ENCODE measurements at regions not wholly inside any gene's neighbourhood (a gene's known extent, or its start where the extent isn't known, plus 50 kb on each side); places are given as distances from the start of the nearest gene placed in this dataset.

DNA sequence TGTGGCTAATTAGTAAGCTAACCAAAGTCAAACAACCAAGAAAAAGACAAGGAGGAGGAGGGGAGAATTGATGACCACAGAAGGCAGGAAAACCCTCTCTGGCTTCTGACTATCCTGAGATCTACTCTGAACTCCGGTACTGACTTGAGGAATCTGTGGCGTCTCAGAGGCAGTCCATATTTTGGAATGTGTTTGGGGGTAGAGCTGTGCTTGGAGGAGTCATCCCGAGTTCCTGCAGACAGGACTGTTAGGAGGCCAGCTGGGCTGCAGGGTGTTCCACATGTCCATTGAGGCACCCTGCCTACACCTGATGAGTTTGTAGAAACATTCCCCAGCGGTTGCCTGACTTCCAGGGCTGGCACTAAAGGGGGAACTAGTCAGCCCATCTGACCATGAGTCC, 91.6 kb downstream of the PLCE1 start:
- no peak overlapping the region for H3K4me3 ChIP-seq (replicated peaks in 1 of 2; ENCODE audit: low read depth in 2 of 2, low read length in 2 of 2)
- TF ChIP-seq, protein P1, sequence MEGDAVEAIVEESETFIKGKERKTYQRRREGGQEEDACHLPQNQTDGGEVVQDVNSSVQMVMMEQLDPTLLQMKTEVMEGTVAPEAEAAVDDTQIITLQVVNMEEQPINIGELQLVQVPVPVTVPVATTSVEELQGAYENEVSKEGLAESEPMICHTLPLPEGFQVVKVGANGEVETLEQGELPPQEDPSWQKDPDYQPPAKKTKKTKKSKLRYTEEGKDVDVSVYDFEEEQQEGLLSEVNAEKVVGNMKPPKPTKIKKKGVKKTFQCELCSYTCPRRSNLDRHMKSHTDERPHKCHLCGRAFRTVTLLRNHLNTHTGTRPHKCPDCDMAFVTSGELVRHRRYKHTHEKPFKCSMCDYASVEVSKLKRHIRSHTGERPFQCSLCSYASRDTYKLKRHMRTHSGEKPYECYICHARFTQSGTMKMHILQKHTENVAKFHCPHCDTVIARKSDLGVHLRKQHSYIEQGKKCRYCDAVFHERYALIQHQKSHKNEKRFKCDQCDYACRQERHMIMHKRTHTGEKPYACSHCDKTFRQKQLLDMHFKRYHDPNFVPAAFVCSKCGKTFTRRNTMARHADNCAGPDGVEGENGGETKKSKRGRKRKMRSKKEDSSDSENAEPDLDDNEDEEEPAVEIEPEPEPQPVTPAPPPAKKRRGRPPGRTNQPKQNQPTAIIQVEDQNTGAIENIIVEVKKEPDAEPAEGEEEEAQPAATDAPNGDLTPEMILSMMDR (IDR thresholded peaks at IDR 0.05; ENCODE audit: low read depth, low read length), result no peak
- DNase-seq (ENCODE audit: low read depth in 2 of 2), result no peak

DNA sequence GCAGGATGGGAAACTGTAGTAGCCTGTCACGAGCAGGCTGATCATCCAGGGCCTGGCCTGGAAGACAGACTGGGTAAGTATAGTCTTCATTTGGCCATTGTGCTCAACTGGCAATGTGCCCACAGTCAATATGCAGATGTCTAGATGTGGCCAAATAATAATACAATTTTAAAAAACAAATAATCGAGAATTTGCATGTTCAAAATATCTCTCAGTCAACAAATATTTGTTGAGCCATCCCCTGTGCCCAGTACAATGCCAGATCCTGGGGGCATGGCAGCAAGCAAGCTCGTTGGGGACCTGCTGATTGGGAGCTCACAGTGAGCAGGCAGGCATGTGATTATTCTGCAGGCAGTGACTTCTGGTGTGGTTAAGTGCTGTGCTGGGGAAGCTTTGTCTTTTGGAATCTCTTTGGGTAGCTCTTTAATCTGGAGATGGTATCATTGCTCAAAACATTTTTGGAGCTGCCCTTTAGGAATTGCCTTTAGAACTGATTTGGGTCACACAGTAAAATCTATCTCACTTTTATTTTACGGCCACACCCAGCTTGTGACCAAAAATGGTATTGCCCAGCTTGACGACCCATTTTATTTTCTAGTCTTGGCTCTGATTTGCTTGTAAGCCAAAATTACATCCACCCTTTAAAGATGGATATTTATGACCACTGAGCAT, 92.2 kb downstream of the PLCE1 start:
- H3K4me3 ChIP-seq (replicated peaks in 1 of 2; ENCODE audit: low read depth in 2 of 2, low read length in 2 of 2), result no peak overlapping the region
- DNase-seq (ENCODE audit: low read depth in 2 of 2), result no peak
- TF ChIP-seq, protein P1 (IDR thresholded peaks at IDR 0.05; ENCODE audit: low read depth, low read length), result no peak

DNA sequence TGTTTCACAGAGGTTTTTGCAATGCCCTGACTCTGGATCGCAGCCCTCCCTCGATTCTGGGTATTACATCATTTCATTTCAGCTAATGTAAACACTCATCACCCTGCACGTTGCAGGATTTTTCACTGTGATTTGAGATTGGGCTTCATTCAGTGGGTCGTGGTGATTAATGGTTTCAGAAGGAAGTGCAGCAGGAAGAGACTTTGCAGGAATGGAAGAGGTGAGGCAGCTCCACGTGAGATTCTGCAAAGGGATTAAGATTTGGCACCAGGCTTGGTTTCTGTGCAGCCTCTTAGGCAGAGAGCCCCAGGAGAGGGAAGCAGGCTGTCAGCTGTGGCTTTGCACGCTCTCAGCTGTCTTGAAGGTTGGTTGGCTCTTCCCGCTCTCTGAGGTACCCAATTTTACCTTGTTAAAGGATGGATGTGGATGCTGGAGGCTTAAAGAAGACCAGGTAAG, 95.2 kb downstream of the PLCE1 start:
- H3K4me3 ChIP-seq (replicated peaks in 1 of 2; ENCODE audit: low read depth in 2 of 2, low read length in 2 of 2), result peak overlapping the region in 1 of 2 donors; percentile 19
- DNase-seq (ENCODE audit: low read depth in 2 of 2), result peak; percentile 47 to 62
- TF ChIP-seq, protein P1 (IDR thresholded peaks at IDR 0.05; ENCODE audit: low read depth, low read length), result no peak

DNA sequence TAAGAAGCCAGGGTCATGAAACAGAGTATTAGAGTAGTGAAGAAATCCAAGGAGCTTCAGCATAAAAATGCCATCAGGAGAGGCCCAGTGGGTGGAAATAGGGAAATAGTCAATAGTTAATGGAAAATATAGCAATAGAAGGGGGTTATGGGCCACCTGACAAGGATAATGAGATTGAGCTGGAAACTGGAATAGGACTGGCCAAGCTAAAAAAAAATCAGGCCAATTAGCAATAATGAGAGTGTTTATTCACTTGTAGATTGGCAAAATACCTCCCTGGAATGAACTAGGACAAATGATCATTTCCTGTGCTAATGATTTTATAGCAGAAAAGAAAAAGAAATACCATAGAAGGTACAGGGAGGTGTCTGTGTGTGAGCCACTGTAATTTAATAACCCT, 97.9 kb downstream of the PLCE1 start:
- TF ChIP-seq, protein P1 (IDR thresholded peaks at IDR 0.05; ENCODE audit: low read depth, low read length), result no peak
- DNase-seq (ENCODE audit: low read depth in 2 of 2), result no peak
- H3K4me3 ChIP-seq (replicated peaks in 1 of 2; ENCODE audit: low read depth in 2 of 2, low read length in 2 of 2), result no peak overlapping the region

DNA sequence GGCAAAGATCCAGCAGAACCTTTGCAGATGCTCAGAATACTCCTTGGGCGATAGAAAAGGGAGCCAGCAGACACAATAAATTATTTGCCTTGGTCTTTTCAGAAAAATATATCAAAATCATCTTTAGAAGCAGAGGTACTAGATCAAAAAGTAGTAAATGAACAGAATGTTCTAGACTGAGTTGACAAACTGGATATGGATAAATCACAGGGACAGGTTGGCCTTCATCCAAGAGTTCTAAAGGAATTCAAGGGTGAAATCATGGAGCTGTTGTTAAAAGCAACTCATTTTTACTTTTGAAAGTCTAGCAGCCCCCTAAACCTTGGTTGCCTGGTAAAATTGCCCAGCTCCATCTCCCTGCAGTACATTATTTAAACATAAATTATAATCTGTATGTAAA, 99.1 kb downstream of the PLCE1 start:
- no peak overlapping the region for H3K4me3 ChIP-seq (replicated peaks in 1 of 2; ENCODE audit: low read depth in 2 of 2, low read length in 2 of 2)
- TF ChIP-seq, protein P1 (IDR thresholded peaks at IDR 0.05; ENCODE audit: low read depth, low read length), result no peak
- peak; percentile 57 to 68 for DNase-seq (ENCODE audit: low read depth in 2 of 2)

DNA sequence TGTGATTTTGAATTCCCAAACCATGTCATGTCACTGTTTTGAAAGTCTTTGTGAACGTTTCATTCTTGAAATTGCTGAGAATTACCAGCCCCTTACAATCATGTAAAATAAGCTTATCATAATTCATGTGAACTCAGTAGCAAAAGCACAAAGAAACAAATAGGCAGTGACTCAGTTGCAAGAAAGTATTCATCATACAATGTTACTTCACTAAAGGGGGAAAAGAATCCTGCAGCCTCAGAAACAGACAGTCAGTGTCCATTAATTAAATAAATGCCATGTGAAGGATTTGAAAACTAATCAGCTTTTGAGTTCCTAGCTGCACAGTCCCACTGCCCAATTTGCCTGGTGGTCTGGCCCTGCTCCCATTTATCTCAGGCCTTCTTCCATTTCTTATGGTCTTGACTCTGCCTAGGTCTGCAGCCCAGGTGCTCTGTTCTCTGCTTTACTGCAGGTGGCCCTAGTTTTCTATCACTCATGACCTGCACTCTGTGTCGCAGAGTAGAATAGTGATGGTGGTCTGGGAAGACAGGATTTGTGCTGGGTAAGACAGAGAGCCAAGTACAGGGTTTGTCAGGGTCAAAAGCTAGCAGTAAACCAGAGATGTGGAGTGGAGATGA, 99.7 kb downstream of the PLCE1 start:
- TF ChIP-seq, protein P1 (IDR thresholded peaks at IDR 0.05; ENCODE audit: low read depth, low read length), result no peak
- H3K4me3 ChIP-seq (replicated peaks in 1 of 2; ENCODE audit: low read depth in 2 of 2, low read length in 2 of 2), result no peak overlapping the region
- DNase-seq (ENCODE audit: low read depth in 2 of 2), result peak in 1 of 2 donors; percentile 40
